ENCODE measurements at regions not wholly inside any gene's neighbourhood (a gene's known extent, or its start where the extent isn't known, plus 50 kb on each side); places are given as distances from the start of the nearest gene placed in this dataset.

- no CpG with 5 or more reads among the region's 1 CpG for WGBS (ENCODE audit: extremely low coverage, insufficient read length, low lambda C conversion rate)
- TF ChIP-seq CTCF (conservative IDR thresholded peaks at IDR 0.05) = no peak
- Mint-ChIP-seq H3K4me1 (no peaks in the 10 kb centered on the region), H3K27ac (no peak overlapping the region), H3K27me3 (ENCODE audit: low read depth) (no peaks in the 10 kb centered on the region), H3K4me3 (no peak overlapping the region), H3K9me3 (no peaks in the 10 kb centered on the region), H3K36me3 (ENCODE audit: insufficient read depth in 1 of 3, low read depth in 3 of 3) (no peaks in the 10 kb centered on the region; a peak in 1 of 7 replicates)
- no peak overlapping the region for H3K4ac ChIP-seq (ENCODE audit: low read depth, low read length)
- no peak overlapping the region for H3K9ac ChIP-seq (ENCODE audit: extremely low read depth, insufficient read length, low read length)
- H3K27me3 ChIP-seq (ENCODE audit: insufficient read depth, low read length) = no peaks in the 10 kb centered on the region
- H4K8ac ChIP-seq (replicated peaks; ENCODE audit: insufficient read length, low read depth, low read length) = no peak overlapping the region
- H2BK120ac ChIP-seq (ENCODE audit: low read depth, low read length, poor library complexity, severe bottlenecking) = no peak overlapping the region
- H2BK15ac ChIP-seq (ENCODE audit: low read depth, low read length) = no peak overlapping the region
- H3K23me2 ChIP-seq (ENCODE audit: insufficient read length, low read depth, low read length, poor library complexity, severe bottlenecking) = no peaks in the 10 kb centered on the region
- no peak overlapping the region for H3K56ac ChIP-seq (ENCODE audit: insufficient read length, low read depth, low read length)
- no peaks in the 10 kb centered on the region for H3K79me1 ChIP-seq (ENCODE audit: insufficient read depth, low read depth, low read length, poor library complexity, severe bottlenecking)
- no peak overlapping the region for H3K27ac ChIP-seq (ENCODE audit: insufficient read length, low read depth, low read length)
- no peak overlapping the region for H3K18ac ChIP-seq (ENCODE audit: insufficient read length, low read depth, low read length)
- H3K9me3 ChIP-seq (ENCODE audit: control insufficient read depth, low read depth, low read length) = no peaks in the 10 kb centered on the region
- no peaks in the 10 kb centered on the region for H3K79me2 ChIP-seq (ENCODE audit: insufficient read depth, low read length)
- no peak overlapping the region for H3K14ac ChIP-seq (ENCODE audit: insufficient read depth, low read length)
- no peak overlapping the region for H4K91ac ChIP-seq (ENCODE audit: insufficient read length, low read depth, low read length)
- no peak overlapping the region for H3T11ph ChIP-seq (ENCODE audit: low read length)
- no peaks in the 10 kb centered on the region for H3K4me1 ChIP-seq (ENCODE audit: insufficient read depth, low read length)
- H2AFZ ChIP-seq (ENCODE audit: low read length) = no peak overlapping the region
- H3K4me2 ChIP-seq (ENCODE audit: insufficient read depth, insufficient read length, low read length) = no peak overlapping the region
- no peaks in the 10 kb centered on the region for H4K20me1 ChIP-seq (ENCODE audit: control insufficient read depth, insufficient read depth, insufficient read length)
- H3K23ac ChIP-seq (ENCODE audit: insufficient read length, low read depth, low read length) = no peak overlapping the region
- H2BK5ac ChIP-seq (ENCODE audit: insufficient read length, low read length) = no peak overlapping the region
- no peak overlapping the region for H2BK20ac ChIP-seq (ENCODE audit: low read depth, low read length, poor library complexity, severe bottlenecking)
- no peak overlapping the region for H2AK5ac ChIP-seq (ENCODE audit: insufficient read length, low read length)
- H2BK12ac ChIP-seq (ENCODE audit: insufficient read length, low read depth, low read length) = no peak overlapping the region
- no peak overlapping the region for H4K5ac ChIP-seq (ENCODE audit: insufficient read length, low read depth, low read length)
- no peak for DNase-seq
These were observed 176.5 kb downstream of the TAF11L14 start for GRCh38 chr5:17810734-17811133.

Data from H9 (cell line).